ENCODE measurements at regions not wholly inside any gene's neighbourhood (a gene's known extent, or its start where the extent isn't known, plus 50 kb on each side); places are given as distances from the start of the nearest gene placed in this dataset.
"Not testable (repeated sequence)": the region's sequence is repeated elsewhere in the genome, so short reads cannot be mapped to it uniquely, and the experiment has no call there.

DNA sequence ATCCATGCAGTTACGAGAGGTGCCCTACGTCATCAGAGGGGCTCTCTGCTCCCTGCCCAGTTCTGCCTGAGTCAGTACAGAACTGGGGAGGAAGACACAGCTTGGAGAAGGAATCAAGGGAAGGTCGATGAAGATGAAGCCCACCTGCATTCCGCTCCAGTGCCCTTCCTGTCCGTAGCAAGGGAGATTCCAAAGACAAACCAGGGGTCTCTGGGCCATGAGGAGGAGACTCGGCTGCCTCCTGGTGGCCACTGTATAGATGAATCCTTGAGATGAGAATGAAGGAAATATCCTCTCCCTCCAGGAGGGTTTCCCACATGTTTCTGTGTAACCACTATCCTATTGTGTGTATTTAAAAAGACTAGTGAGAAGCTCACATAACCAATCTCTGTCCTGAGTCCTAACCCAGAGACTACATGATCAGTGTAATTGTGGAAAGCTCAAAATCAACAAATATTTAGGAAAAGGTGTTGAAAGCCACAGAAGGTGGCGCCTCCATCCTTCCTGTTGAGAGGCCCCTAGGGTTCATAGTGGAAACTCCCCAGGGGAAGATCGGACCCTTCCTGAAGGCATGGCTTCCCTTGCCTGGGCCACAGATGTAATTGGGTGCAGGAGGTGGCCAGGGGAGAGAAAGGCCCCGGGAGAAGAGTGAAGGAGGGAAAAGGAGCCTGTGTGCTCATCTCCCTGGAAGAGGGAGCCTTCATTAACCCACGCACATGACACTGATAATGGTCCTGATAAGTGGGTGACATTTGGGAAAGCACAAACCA is 67.0 kb upstream of the LYZL2 start:
- DNase-seq: not testable (repeated sequence)

DNA sequence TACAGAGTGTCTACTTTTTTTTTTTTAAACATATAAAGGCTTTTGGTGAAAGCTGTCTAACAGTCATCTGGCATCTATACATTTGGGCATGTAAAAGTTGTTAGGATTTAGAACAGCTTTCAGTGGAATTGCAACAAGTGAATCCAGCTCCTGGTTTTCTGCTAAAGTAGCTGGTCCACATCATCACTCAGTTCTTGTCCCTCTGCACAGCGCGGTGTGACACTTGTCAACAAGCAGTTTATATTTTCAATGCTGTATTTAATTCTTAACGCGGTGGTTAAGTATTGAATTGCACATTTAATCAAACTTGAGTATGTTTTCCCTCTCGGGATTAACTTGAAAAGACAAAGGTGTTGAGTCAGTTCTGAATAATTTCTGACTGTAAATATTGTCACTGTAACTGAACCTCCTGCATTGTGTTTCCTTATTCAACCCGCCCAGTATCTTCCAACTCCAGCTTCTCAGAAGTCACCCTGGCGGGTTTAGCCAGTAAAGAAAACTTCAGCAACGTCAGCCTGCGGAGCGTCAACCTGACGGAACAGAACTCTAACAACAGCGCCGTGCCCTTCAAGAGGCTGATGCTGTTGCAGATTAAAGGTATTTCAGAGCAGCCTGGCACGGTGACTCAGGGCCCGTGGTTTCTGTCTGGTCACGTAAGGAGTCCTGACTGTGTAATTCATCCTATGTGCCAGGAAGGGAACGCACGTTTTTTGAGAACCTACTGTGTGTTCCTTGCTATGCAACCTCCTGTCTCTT is 66.1 kb upstream of the LYZL2 start:
- peak; percentile 37 for DNase-seq

GRCh38 chr10:30694518-30695228 is 65.1 kb upstream of the LYZL2 start:
- DNase-seq: no peak

GRCh38 chr10:30691639-30692015 is 62.1 kb upstream of the LYZL2 start:
- DNase-seq: no peak

DNA sequence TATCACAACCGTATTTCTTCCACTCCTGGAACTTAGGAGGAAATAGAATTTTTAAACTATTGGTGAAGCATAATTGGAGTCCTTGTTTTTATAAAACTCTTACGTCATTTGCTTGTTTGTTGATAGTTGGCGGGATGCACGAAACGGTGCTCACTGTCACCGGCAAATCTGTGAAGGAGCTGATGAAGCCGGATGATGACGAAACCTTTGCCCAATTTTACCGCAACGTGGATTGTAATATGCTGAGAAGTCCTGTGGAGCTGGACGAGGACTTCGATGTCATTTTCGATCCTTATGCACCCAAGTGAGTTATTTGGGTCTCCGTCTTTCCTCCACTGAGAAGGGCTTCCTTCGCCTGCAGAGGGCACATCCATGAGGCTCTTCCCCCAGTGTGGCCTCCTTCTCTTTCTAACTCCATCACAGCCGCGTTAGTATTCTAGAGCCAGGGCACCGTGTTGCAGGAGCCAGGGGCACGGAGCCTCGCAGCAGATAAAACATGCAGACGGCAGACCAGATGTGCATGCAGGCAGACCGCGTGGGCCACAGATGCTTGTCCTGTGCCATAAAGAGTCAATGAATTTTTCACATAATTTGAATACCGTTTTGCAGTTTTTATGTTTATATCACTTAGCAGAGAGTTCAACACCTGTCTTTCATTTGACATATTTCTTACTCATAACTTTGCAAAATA is 61.5 kb upstream of the LYZL2 start:
- DNase-seq: not testable (repeated sequence)

- no peak for DNase-seq
Measured at GRCh38 chr10:30688456-30688855, 58.9 kb upstream of the LYZL2 start.

GRCh38 chr10:30687698-30688213 is 58.2 kb upstream of the LYZL2 start:
- peak; percentile 79 for DNase-seq

- no peak for DNase-seq
Measured at GRCh38 chr10:30686708-30687107, 57.2 kb upstream of the LYZL2 start.

DNA sequence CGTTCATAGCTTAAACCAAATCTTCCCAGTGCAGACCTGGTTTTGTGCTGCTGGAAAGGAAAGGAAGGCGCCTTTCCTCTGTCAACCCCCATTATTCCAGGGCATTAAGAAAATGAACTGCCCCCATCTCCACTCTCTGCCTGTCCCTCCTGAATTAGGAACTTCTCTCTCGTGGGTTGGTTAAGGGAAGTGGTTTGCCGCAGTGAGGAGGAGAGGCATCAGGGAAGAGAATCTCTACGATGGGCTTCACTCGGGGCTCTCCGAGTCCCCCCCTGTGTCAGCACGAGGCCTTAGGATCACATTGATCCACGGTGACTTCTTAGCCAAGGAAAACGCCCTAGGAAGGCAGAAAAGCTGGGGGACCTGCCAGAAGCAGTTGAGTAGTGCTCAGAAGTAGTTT is 53.9 kb upstream of the LYZL2 start:
- DNase-seq: no peak

DNA sequence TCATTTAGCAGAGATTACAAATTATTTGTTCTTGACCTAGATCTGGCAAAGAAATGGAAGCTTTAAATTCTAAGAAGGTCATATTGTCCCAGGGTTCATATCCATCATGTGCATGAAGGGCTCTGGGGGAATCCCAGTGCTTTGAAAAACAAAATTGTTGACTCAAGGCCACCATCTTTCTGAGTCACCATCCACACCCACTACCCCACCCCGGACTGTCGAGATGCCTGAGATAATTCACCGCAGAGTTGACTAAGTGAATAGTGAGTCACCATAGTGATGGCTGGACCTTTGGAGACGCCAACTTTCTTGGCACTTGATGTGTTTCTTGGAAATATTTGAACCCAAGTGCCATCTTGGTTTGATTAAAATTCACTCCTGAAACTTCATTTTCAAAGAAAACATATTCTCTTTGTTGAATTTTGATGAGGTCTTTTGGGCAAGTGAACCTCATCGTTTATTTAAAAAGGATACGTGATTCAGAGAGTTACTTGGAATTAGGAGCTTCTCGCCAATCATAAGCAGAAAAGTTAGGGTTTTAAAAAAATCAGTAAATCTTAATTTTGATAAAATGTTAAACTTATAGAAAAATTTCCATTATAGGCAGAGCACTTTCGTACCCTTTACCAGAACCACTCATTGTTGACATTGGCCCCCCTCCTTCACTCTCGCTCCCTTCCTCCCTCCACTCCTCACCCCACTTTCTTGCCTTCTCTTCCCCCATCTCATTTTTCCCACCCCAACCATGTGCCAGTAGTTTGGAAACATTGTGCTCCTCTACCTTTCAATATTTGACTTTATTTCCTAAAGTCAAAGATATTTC is 53.0 kb upstream of the LYZL2 start:
- not testable (repeated sequence) for DNase-seq

- no peak for DNase-seq
Measured at GRCh38 chr10:30680908-30681307, 51.4 kb upstream of the LYZL2 start.

Measured in T-helper 9 cell (primary cell).